ENCODE measurements at regions not wholly inside any gene's neighbourhood (a gene's known extent, or its start where the extent isn't known, plus 50 kb on each side); places are given as distances from the start of the nearest gene placed in this dataset.
A peak's percentile ranks its signal among the peaks of the same experiment; 100 is the strongest.

GRCh38 chr6:100283285-100283684 is 181.4 kb downstream of the SIM1 start:
- TF ChIP-seq EP300 (IDR thresholded peaks at IDR 0.05): no peak
- no peak for TF ChIP-seq CTCF (IDR thresholded peaks at IDR 0.05)
- TF ChIP-seq POLR2A (IDR thresholded peaks at IDR 0.05): no peak
- H3K36me3 ChIP-seq: no peaks in the 10 kb centered on the region
- H3K4me1 ChIP-seq: peaks cover 0 to 10% (median 0%) of the 10 kb centered on the region in 4 donors
- H3K27ac ChIP-seq: no peak overlapping the region
- no peaks in the 10 kb centered on the region for H3K9me3 ChIP-seq
- H3K4me3 ChIP-seq: no peak overlapping the region
- H3K27me3 ChIP-seq: no peaks in the 10 kb centered on the region
- DNase-seq (ENCODE audit: low spot score in 2 of 2): no peak

- DNase-seq (ENCODE audit: low spot score in 2 of 2): no peak
- H3K4me3 ChIP-seq: peak overlapping the region in 2 of 4 donors; percentile 32 to 44
These were observed 183.2 kb downstream of the SIM1 start for GRCh38 chr6:100281471-100281901.

GRCh38 chr6:100276311-100277057 is 188.2 kb downstream of the SIM1 start:
- Histone ChIP-seq H3K9me3 (no peaks in the 10 kb centered on the region), H3K36me3 (no peaks in the 10 kb centered on the region), H3K4me1 (peaks cover 0 to 5% (median 0%) of the 10 kb centered on the region in 4 donors), H3K4me3 (no peak overlapping the region), H3K27me3 (no peaks in the 10 kb centered on the region), H3K27ac (no peak overlapping the region)
- DNase-seq (ENCODE audit: low spot score in 2 of 2): no peak
- WGBS, 2 donors: 92 to 97% methylated on average over 3 of the region's 3 CpGs
- TF ChIP-seq CTCF (IDR thresholded peaks at IDR 0.05) (no peak), POLR2A (IDR thresholded peaks at IDR 0.05) (no peak), EP300 (IDR thresholded peaks at IDR 0.05) (no peak)

More at GRCh38 chr6:100281471-100281901, 183.2 kb downstream of the SIM1 start:
- TF ChIP-seq EP300 (IDR thresholded peaks at IDR 0.05) (no peak), POLR2A (IDR thresholded peaks at IDR 0.05) (no peak), CTCF (IDR thresholded peaks at IDR 0.05) (no peak)
- Histone ChIP-seq H3K4me1 (peaks cover 0 to 10% (median 0%) of the 10 kb centered on the region in 4 donors), H3K27ac (no peak overlapping the region), H3K9me3 (no peaks in the 10 kb centered on the region), H3K36me3 (no peaks in the 10 kb centered on the region), H3K27me3 (no peaks in the 10 kb centered on the region)
- 3 to 6% methylated on average over 17 of the region's 17 CpGs for WGBS, 2 donors

GRCh38 chr6:100274147-100274546 is 190.6 kb downstream of the SIM1 start:
- no peaks in the 10 kb centered on the region for H3K36me3 ChIP-seq

More at GRCh38 chr6:100274147-100274546, 190.6 kb downstream of the SIM1 start:
- no peaks in the 10 kb centered on the region for H3K27me3 ChIP-seq
- no peak for DNase-seq (ENCODE audit: low spot score in 2 of 2)
- 97 to 100% methylated on average over 1 of the region's 1 CpG for WGBS, 2 donors
- H3K9me3 ChIP-seq: no peaks in the 10 kb centered on the region
- no peaks in the 10 kb centered on the region for H3K4me1 ChIP-seq
- no peak overlapping the region for H3K4me3 ChIP-seq
- TF ChIP-seq CTCF (IDR thresholded peaks at IDR 0.05): no peak
- no peak for TF ChIP-seq POLR2A (IDR thresholded peaks at IDR 0.05)
- no peak for TF ChIP-seq EP300 (IDR thresholded peaks at IDR 0.05)
- H3K27ac ChIP-seq: no peak overlapping the region

All from tibial nerve (tissue), 4 donors.